Urothelium cell line (cell line): ENCODE measurements at regions not wholly inside any gene's neighbourhood (a gene's known extent, or its start where the extent isn't known, plus 50 kb on each side); places are given as distances from the start of the nearest gene placed in this dataset.
"Not testable (repeated sequence)": the region's sequence is repeated elsewhere in the genome, so short reads cannot be mapped to it uniquely, and the experiment has no call there.

ENCODE experiments used
- DNase-seq: peaks from one replicate; pipeline ENCODE4 v3.0.0; 2011; ENCODE audit warnings: low spot score, mixed read lengths
- FAIRE-seq: peaks from 2 replicates; lab custom pipeline; 2011; peaks lifted over from hg19 to GRCh38; lab: Jason Lieb, UNC

DNA sequence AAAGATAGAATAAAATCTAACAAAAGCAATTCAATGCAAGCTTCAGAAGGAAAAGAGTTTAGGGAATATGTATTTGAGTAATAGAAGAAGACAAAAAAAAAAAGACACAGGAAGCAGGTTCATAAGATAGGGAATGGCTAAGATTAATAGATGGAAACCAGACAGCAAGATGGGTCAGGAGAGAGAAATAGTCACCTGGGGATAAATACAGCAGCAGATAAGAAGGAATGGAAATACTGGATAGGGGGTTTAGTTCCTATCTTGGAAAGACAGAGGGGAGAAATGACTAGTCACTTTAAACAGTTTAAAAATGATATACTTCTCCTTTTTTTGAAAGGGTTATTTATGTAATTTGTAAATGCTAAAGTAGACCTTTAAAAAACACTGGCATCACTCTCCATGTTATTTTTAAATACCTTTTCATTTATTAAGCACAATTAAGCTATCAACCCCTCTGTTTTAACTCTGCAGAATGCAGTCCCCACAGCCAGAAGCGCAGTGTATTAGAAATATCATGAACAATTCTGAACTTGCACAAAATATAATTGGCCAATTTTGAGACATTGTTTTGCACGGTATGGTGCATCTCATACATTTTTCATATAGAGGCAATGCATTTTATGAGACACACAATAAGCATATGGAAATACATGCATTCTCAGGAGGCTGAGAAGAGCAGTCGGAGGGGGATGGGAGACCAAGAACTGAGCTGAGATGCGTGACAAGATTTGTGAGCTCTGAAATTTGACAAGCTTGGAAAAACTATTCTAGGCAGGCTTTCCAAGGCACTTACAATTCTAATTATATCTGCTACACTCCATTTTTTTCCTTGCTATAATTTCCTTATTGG, 303.4 kb upstream of the PRICKLE1 start:
- DNase-seq (no peak), FAIRE-seq (no peak)

- DNase-seq (no peak), FAIRE-seq (no peak)
Observed at GRCh38 chr12:42887657-42888056, 298.1 kb upstream of the PRICKLE1 start.

- no peak for FAIRE-seq
Observed at GRCh38 chr12:42886160-42886559, 296.6 kb upstream of the PRICKLE1 start.

GRCh38 chr12:42885677-42886076, 296.1 kb upstream of the PRICKLE1 start:
- no peak for FAIRE-seq
- DNase-seq, result no peak

More at GRCh38 chr12:42886160-42886559, 296.6 kb upstream of the PRICKLE1 start:
- DNase-seq, result no peak

- FAIRE-seq, result no peak
- DNase-seq, result no peak
Observed at GRCh38 chr12:42884116-42884515, 294.6 kb upstream of the PRICKLE1 start.

GRCh38 chr12:42873401-42873800, 283.9 kb upstream of the PRICKLE1 start:
- FAIRE-seq (peak; percentile 79), DNase-seq (no peak)

DNA sequence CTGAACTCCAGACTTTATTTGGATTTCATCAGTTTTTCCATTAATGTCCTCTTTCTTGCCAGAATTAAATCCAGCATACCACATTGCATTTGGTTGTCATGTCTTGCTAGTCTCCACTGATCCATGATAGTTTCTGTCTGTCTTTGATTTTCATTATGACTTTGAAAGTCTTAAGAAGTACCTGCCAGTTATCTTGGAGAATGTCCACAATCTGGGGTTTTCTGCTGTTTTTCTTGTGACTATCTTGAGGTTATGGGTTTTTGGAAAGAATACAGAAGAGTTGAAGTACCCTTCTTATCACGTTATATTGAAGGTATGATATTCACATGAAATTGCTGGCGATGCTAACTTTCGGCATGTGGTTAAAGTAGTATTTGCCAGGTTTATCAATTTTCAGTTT, 282.3 kb upstream of the PRICKLE1 start:
- no peak for DNase-seq
- no peak for FAIRE-seq

GRCh38 chr12:42868291-42868690, 278.7 kb upstream of the PRICKLE1 start:
- FAIRE-seq (no peak), DNase-seq (peak; percentile 19)

GRCh38 chr12:42865282-42865681, 275.7 kb upstream of the PRICKLE1 start:
- FAIRE-seq (no peak), DNase-seq (no peak)

GRCh38 chr12:42862055-42862454, 272.5 kb upstream of the PRICKLE1 start:
- peak; percentile 42 for FAIRE-seq
- DNase-seq, result peak; percentile 66

GRCh38 chr12:42860331-42860730, 270.8 kb upstream of the PRICKLE1 start:
- FAIRE-seq, DNase-seq: not testable (repeated sequence)

- DNase-seq (no peak), FAIRE-seq (no peak)
Observed at GRCh38 chr12:42859612-42860011, 270.1 kb upstream of the PRICKLE1 start.

DNA sequence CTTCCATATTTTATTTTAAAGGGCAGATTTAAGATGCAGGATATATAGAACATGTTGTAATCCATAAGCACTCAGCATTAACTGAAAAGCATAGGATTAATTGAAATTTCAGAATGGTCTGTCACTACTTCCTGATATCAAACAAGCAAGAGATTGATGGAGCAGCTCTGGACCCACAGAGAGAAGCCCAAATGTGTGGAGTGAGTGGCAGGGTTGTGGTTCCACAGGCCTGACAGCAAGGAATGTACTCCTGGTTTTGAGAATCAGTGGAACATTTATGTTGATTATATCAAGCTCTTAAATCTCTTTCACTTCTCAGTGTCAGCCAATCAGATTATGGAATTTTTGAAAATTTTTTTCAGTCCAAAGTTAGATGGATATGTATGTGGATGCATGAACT, 267.6 kb upstream of the PRICKLE1 start:
- no peak for FAIRE-seq

GRCh38 chr12:42855362-42855950, 265.9 kb upstream of the PRICKLE1 start:
- no peak for DNase-seq
- no peak for FAIRE-seq

More for the DNA sequence above, 267.6 kb upstream of the PRICKLE1 start:
- DNase-seq, result no peak

- FAIRE-seq, result no peak
Observed at GRCh38 chr12:42854826-42855225, 265.3 kb upstream of the PRICKLE1 start.

DNA sequence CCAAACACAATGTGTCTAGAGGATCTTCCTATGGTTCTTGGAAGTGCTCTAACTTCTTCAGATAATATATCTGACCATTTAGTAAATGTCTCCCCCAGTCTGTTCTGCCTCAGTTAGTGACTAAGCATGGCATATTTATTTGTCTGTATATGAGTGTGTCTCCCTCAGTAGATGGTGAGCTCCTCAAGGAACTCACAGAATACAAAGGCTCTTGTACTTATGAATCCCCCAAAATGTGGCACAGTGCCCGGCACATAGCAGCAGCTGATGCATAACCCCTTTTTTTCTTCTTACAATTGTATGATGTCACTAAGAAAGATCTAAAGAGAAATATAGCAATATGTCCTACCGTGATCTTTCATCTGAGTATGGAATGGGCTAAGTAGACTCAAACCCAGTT, 264.7 kb upstream of the PRICKLE1 start:
- DNase-seq (no peak), FAIRE-seq (no peak)

More at GRCh38 chr12:42854826-42855225, 265.3 kb upstream of the PRICKLE1 start:
- no peak for DNase-seq

GRCh38 chr12:42853370-42854140, 264.0 kb upstream of the PRICKLE1 start:
- no peak for DNase-seq

DNA sequence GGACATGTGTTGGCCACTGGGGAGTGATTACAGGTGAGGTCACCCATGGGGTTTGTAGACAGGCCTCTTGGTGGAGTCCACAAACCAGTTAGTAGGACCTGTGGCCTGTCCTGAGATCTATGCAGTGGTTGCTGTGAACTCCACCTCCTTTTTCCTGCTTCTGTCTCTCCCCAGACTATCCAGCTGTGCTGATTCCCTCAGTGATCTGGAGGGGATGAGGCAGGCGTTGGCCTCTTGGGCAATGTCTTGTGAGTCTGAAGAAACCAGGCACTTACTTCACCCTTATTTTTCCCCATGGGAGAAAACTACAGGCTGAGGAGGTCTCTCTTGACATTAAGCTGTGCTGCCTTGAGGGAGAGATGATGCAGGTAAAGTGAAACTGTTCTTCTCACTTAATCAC, 257.2 kb upstream of the PRICKLE1 start:
- DNase-seq (no peak), FAIRE-seq (no peak)

More at GRCh38 chr12:42853370-42854140, 264.0 kb upstream of the PRICKLE1 start:
- no peak for FAIRE-seq

GRCh38 chr12:42834062-42834461, 244.5 kb upstream of the PRICKLE1 start:
- no peak for FAIRE-seq
- no peak for DNase-seq

- no peak for DNase-seq
- no peak for FAIRE-seq
Observed at GRCh38 chr12:42828836-42829235, 239.3 kb upstream of the PRICKLE1 start.

GRCh38 chr12:42824327-42824726, 234.8 kb upstream of the PRICKLE1 start:
- FAIRE-seq, result no peak
- no peak for DNase-seq
